Erythroblast (primary cell): ENCODE measurements at regions not wholly inside any gene's neighbourhood (a gene's known extent, or its start where the extent isn't known, plus 50 kb on each side); places are given as distances from the start of the nearest gene placed in this dataset.

Experiments used
- GATA1 ChIP-seq: IDR thresholded peaks from 2 replicates; pipeline ENCODE4 v1.6.1; 2011; ENCODE audit warnings: low read depth, mild to moderate bottlenecking, control low read depth, low read length, moderate library complexity
- POLR2A ChIP-seq: IDR thresholded peaks from 2 replicates; pipeline ENCODE4 v1.6.1; 2011; ENCODE audit warnings: mild to moderate bottlenecking, low read length

DNA sequence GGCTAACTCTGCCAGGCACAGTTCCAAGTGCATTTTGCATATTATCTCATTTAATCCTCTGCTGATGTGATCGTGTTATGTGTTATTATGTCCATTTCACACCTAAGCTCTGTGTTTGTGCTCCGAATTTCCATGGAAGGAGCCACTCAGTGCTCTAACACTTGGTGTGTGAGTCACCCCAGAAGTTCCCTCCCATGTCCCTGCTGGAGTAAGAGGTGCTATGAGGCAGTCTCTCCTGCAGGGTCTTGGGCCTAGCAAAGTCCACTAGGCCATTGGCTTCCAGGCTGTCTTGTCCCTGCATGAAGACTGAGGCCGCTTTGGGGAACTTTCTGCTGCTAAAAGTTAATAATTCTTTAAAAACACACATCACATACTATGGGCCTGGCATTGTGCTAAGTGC lies 405.9 kb upstream of the SULF2 start:
- TF ChIP-seq POLR2A (no peak), GATA1 (no peak)
